ENCODE measurements at regions not wholly inside any gene's neighbourhood (a gene's known extent, or its start where the extent isn't known, plus 50 kb on each side); places are given as distances from the start of the nearest gene placed in this dataset.
A peak's percentile ranks its signal among the peaks of the same experiment; 100 is the strongest.

- Histone ChIP-seq H3K18ac (ENCODE audit: low read length) (no peak overlapping the region), H3K27me3 (ENCODE audit: insufficient read depth, low read length, poor library complexity) (no peaks in the 10 kb centered on the region), H3K23ac (ENCODE audit: low read length) (no peak overlapping the region), H3K79me2 (ENCODE audit: control insufficient read depth, insufficient read depth, low read length) (no peaks in the 10 kb centered on the region), H4K8ac (ENCODE audit: low read depth, low read length) (no peak overlapping the region), H3K4me2 (ENCODE audit: low read length) (no peak overlapping the region), H2BK15ac (replicated peaks; ENCODE audit: low read depth) (no peak overlapping the region), H2AK5ac (ENCODE audit: low read length) (no peak overlapping the region), H2BK120ac (ENCODE audit: low read depth, low read length) (no peak overlapping the region), H3K4me1 (ENCODE audit: control insufficient read depth, low read depth, low read length) (no peaks in the 10 kb centered on the region), H3K56ac (ENCODE audit: low read length) (no peak overlapping the region), H3K9ac (ENCODE audit: low read length) (no peak overlapping the region), H3K79me1 (ENCODE audit: low read length) (no peaks in the 10 kb centered on the region), H3K27ac (ENCODE audit: low read depth, low read length) (no peak overlapping the region), H3K36me3 (ENCODE audit: control insufficient read depth, insufficient read depth, low read length) (no peaks in the 10 kb centered on the region), H3K4me3 (ENCODE audit: low read length) (no peak overlapping the region), H3K4ac (ENCODE audit: low read depth, low read length) (no peak overlapping the region), H2BK5ac (ENCODE audit: low read length) (no peak overlapping the region), H4K5ac (ENCODE audit: low read length) (no peak overlapping the region)
- no peak for DNase-seq
- WGBS (ENCODE audit: extremely low coverage, insufficient coverage, low lambda C conversion rate) = no CpG with 5 or more reads among the region's 1 CpG
Observed at GRCh38 chr4:181731900-181732299, 511.3 kb upstream of the TENM3 start.

- H3K27me3 ChIP-seq (ENCODE audit: insufficient read depth, low read length, poor library complexity) = no peaks in the 10 kb centered on the region
- no peak overlapping the region for H3K4me2 ChIP-seq (ENCODE audit: low read length)
- no peak overlapping the region for H3K23ac ChIP-seq (ENCODE audit: low read length)
- no peak for DNase-seq
- H3K36me3 ChIP-seq (ENCODE audit: control insufficient read depth, insufficient read depth, low read length) = no peaks in the 10 kb centered on the region
- no peak overlapping the region for H4K8ac ChIP-seq (ENCODE audit: low read depth, low read length)
- H2BK15ac ChIP-seq (replicated peaks; ENCODE audit: low read depth) = no peak overlapping the region
- no peak overlapping the region for H3K18ac ChIP-seq (ENCODE audit: low read length)
- H3K56ac ChIP-seq (ENCODE audit: low read length) = no peak overlapping the region
- H3K4me1 ChIP-seq (ENCODE audit: control insufficient read depth, low read depth, low read length) = no peaks in the 10 kb centered on the region
- WGBS (ENCODE audit: extremely low coverage, insufficient coverage, low lambda C conversion rate) = no CpG with 5 or more reads among the region's 4 CpGs
- H2BK120ac ChIP-seq (ENCODE audit: low read depth, low read length) = no peak overlapping the region
- H3K9ac ChIP-seq (ENCODE audit: low read length) = no peak overlapping the region
- H4K5ac ChIP-seq (ENCODE audit: low read length) = no peak overlapping the region
- no peak overlapping the region for H2BK5ac ChIP-seq (ENCODE audit: low read length)
- H3K79me2 ChIP-seq (ENCODE audit: control insufficient read depth, insufficient read depth, low read length) = no peaks in the 10 kb centered on the region
- no peak overlapping the region for H3K4ac ChIP-seq (ENCODE audit: low read depth, low read length)
- H3K27ac ChIP-seq (ENCODE audit: low read depth, low read length) = no peak overlapping the region
- H3K4me3 ChIP-seq (ENCODE audit: low read length) = no peak overlapping the region
- H2AK5ac ChIP-seq (ENCODE audit: low read length) = no peak overlapping the region
- no peaks in the 10 kb centered on the region for H3K79me1 ChIP-seq (ENCODE audit: low read length)
Observed at GRCh38 chr4:181737744-181738143, 505.5 kb upstream of the TENM3 start.

GRCh38 chr4:181739031-181739430, 504.2 kb upstream of the TENM3 start:
- no peak overlapping the region for H3K4me2 ChIP-seq (ENCODE audit: low read length)
- H3K79me1 ChIP-seq (ENCODE audit: low read length) = no peaks in the 10 kb centered on the region
- no CpG with 5 or more reads among the region's 6 CpGs for WGBS (ENCODE audit: extremely low coverage, insufficient coverage, low lambda C conversion rate)

GRCh38 chr4:181741513-181741912, 501.7 kb upstream of the TENM3 start:
- H2BK5ac ChIP-seq (ENCODE audit: low read length) = no peak overlapping the region
- peaks cover 6% of the 10 kb centered on the region for H3K4me1 ChIP-seq (ENCODE audit: control insufficient read depth, low read depth, low read length)
- no peak overlapping the region for H3K56ac ChIP-seq (ENCODE audit: low read length)
- no peak overlapping the region for H2BK15ac ChIP-seq (replicated peaks; ENCODE audit: low read depth)
- no peaks in the 10 kb centered on the region for H3K27me3 ChIP-seq (ENCODE audit: insufficient read depth, low read length, poor library complexity)
- H3K9ac ChIP-seq (ENCODE audit: low read length) = no peak overlapping the region
- no peak overlapping the region for H3K23ac ChIP-seq (ENCODE audit: low read length)
- H3K18ac ChIP-seq (ENCODE audit: low read length) = no peak overlapping the region
- H2BK120ac ChIP-seq (ENCODE audit: low read depth, low read length) = no peak overlapping the region
- H3K4me2 ChIP-seq (ENCODE audit: low read length) = no peak overlapping the region
- no peak for DNase-seq
- H4K8ac ChIP-seq (ENCODE audit: low read depth, low read length) = no peak overlapping the region
- no peak overlapping the region for H3K4ac ChIP-seq (ENCODE audit: low read depth, low read length)
- no peak overlapping the region for H3K27ac ChIP-seq (ENCODE audit: low read depth, low read length)
- no peak overlapping the region for H2AK5ac ChIP-seq (ENCODE audit: low read length)
- H3K36me3 ChIP-seq (ENCODE audit: control insufficient read depth, insufficient read depth, low read length) = no peaks in the 10 kb centered on the region
- no peaks in the 10 kb centered on the region for H3K79me2 ChIP-seq (ENCODE audit: control insufficient read depth, insufficient read depth, low read length)
- H3K4me3 ChIP-seq (ENCODE audit: low read length) = no peak overlapping the region
- no peaks in the 10 kb centered on the region for H3K79me1 ChIP-seq (ENCODE audit: low read length)
- WGBS (ENCODE audit: extremely low coverage, insufficient coverage, low lambda C conversion rate) = no CpG with 5 or more reads among the region's 6 CpGs
- no peak overlapping the region for H4K5ac ChIP-seq (ENCODE audit: low read length)

More at GRCh38 chr4:181739031-181739430, 504.2 kb upstream of the TENM3 start:
- Histone ChIP-seq H3K27me3 (ENCODE audit: insufficient read depth, low read length, poor library complexity) (no peaks in the 10 kb centered on the region), H3K18ac (ENCODE audit: low read length) (no peak overlapping the region), H2BK5ac (ENCODE audit: low read length) (no peak overlapping the region), H2BK15ac (replicated peaks; ENCODE audit: low read depth) (no peak overlapping the region), H3K36me3 (ENCODE audit: control insufficient read depth, insufficient read depth, low read length) (no peaks in the 10 kb centered on the region), H3K27ac (ENCODE audit: low read depth, low read length) (no peak overlapping the region), H3K79me2 (ENCODE audit: control insufficient read depth, insufficient read depth, low read length) (no peaks in the 10 kb centered on the region), H3K4ac (ENCODE audit: low read depth, low read length) (no peak overlapping the region), H4K8ac (ENCODE audit: low read depth, low read length) (no peak overlapping the region), H3K9ac (ENCODE audit: low read length) (no peak overlapping the region), H4K5ac (ENCODE audit: low read length) (no peak overlapping the region), H3K4me1 (ENCODE audit: control insufficient read depth, low read depth, low read length) (no peaks in the 10 kb centered on the region), H3K4me3 (ENCODE audit: low read length) (no peak overlapping the region), H3K56ac (ENCODE audit: low read length) (no peak overlapping the region), H2BK120ac (ENCODE audit: low read depth, low read length) (no peak overlapping the region), H2AK5ac (ENCODE audit: low read length) (no peak overlapping the region), H3K23ac (ENCODE audit: low read length) (no peak overlapping the region)
- no peak for DNase-seq

- WGBS (ENCODE audit: extremely low coverage, insufficient coverage, low lambda C conversion rate) = no CpG with 5 or more reads among the region's 1 CpG
- no peaks in the 10 kb centered on the region for H3K79me1 ChIP-seq (ENCODE audit: low read length)
- H3K36me3 ChIP-seq (ENCODE audit: control insufficient read depth, insufficient read depth, low read length) = no peaks in the 10 kb centered on the region
- DNase-seq = peak; percentile 89
- no peak overlapping the region for H4K8ac ChIP-seq (ENCODE audit: low read depth, low read length)
- no peak overlapping the region for H3K23ac ChIP-seq (ENCODE audit: low read length)
- H3K27me3 ChIP-seq (ENCODE audit: insufficient read depth, low read length, poor library complexity) = no peaks in the 10 kb centered on the region
- H2BK5ac ChIP-seq (ENCODE audit: low read length) = no peak overlapping the region
- H2BK15ac ChIP-seq (replicated peaks; ENCODE audit: low read depth) = no peak overlapping the region
- no peak overlapping the region for H2BK120ac ChIP-seq (ENCODE audit: low read depth, low read length)
- peaks cover 6% of the 10 kb centered on the region for H3K4me1 ChIP-seq (ENCODE audit: control insufficient read depth, low read depth, low read length)
- no peak overlapping the region for H3K56ac ChIP-seq (ENCODE audit: low read length)
- H4K5ac ChIP-seq (ENCODE audit: low read length) = no peak overlapping the region
- no peak overlapping the region for H2AK5ac ChIP-seq (ENCODE audit: low read length)
- no peaks in the 10 kb centered on the region for H3K79me2 ChIP-seq (ENCODE audit: control insufficient read depth, insufficient read depth, low read length)
- H3K9ac ChIP-seq (ENCODE audit: low read length) = no peak overlapping the region
- no peak overlapping the region for H3K4me2 ChIP-seq (ENCODE audit: low read length)
- H3K4ac ChIP-seq (ENCODE audit: low read depth, low read length) = no peak overlapping the region
- H3K27ac ChIP-seq (ENCODE audit: low read depth, low read length) = no peak overlapping the region
- no peak overlapping the region for H3K4me3 ChIP-seq (ENCODE audit: low read length)
- H3K18ac ChIP-seq (ENCODE audit: low read length) = no peak overlapping the region
Observed at GRCh38 chr4:181745933-181746625, 497.1 kb upstream of the TENM3 start.

GRCh38 chr4:181748581-181748980, 494.6 kb upstream of the TENM3 start:
- Histone ChIP-seq H2BK15ac (replicated peaks; ENCODE audit: low read depth) (no peak overlapping the region), H3K18ac (ENCODE audit: low read length) (no peak overlapping the region), H3K4me2 (ENCODE audit: low read length) (no peak overlapping the region), H3K79me2 (ENCODE audit: control insufficient read depth, insufficient read depth, low read length) (no peaks in the 10 kb centered on the region), H3K56ac (ENCODE audit: low read length) (no peak overlapping the region), H4K8ac (ENCODE audit: low read depth, low read length) (no peak overlapping the region), H2BK120ac (ENCODE audit: low read depth, low read length) (no peak overlapping the region), H3K27me3 (ENCODE audit: insufficient read depth, low read length, poor library complexity) (no peaks in the 10 kb centered on the region), H3K4me3 (ENCODE audit: low read length) (no peak overlapping the region), H3K4ac (ENCODE audit: low read depth, low read length) (no peak overlapping the region), H3K27ac (ENCODE audit: low read depth, low read length) (no peak overlapping the region), H3K79me1 (ENCODE audit: low read length) (no peaks in the 10 kb centered on the region), H4K5ac (ENCODE audit: low read length) (no peak overlapping the region), H3K4me1 (ENCODE audit: control insufficient read depth, low read depth, low read length) (peaks cover 6% of the 10 kb centered on the region), H3K36me3 (ENCODE audit: control insufficient read depth, insufficient read depth, low read length) (no peaks in the 10 kb centered on the region), H3K9ac (ENCODE audit: low read length) (no peak overlapping the region), H2AK5ac (ENCODE audit: low read length) (no peak overlapping the region), H3K23ac (ENCODE audit: low read length) (no peak overlapping the region), H2BK5ac (ENCODE audit: low read length) (no peak overlapping the region)
- no peak for DNase-seq
- WGBS (ENCODE audit: extremely low coverage, insufficient coverage, low lambda C conversion rate) = no CpG with 5 or more reads among the region's 4 CpGs

Data from mesendoderm (in vitro differentiated cells).